ENCODE measurements at regions not wholly inside any gene's neighbourhood (a gene's known extent, or its start where the extent isn't known, plus 50 kb on each side); places are given as distances from the start of the nearest gene placed in this dataset.

DNA sequence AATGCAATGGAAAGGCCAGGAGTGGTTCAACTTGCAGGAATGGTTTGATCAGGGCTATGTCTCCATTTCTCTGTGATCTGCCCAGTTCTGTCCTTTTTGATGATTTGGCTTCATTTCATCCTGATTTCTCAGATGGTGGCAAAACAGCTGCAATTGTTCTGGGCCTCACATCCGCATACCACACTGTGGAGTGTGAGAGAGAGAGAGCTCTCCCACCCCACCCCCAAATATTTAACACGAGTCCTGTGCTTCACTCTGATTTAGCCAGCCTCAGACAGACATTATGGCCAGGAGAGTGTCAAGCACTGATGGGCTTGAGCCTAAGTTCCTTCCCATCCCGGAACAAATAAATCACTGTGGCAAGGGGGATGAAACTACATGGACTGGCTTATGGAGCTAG, 284.6 kb downstream of the CDC5L start:
- TF ChIP-seq, protein P1, sequence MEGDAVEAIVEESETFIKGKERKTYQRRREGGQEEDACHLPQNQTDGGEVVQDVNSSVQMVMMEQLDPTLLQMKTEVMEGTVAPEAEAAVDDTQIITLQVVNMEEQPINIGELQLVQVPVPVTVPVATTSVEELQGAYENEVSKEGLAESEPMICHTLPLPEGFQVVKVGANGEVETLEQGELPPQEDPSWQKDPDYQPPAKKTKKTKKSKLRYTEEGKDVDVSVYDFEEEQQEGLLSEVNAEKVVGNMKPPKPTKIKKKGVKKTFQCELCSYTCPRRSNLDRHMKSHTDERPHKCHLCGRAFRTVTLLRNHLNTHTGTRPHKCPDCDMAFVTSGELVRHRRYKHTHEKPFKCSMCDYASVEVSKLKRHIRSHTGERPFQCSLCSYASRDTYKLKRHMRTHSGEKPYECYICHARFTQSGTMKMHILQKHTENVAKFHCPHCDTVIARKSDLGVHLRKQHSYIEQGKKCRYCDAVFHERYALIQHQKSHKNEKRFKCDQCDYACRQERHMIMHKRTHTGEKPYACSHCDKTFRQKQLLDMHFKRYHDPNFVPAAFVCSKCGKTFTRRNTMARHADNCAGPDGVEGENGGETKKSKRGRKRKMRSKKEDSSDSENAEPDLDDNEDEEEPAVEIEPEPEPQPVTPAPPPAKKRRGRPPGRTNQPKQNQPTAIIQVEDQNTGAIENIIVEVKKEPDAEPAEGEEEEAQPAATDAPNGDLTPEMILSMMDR (optimal IDR thresholded peaks at IDR 0.05 in 1 of 3, IDR thresholded peaks at IDR 0.05 in 1 of 3, conservative IDR thresholded peaks at IDR 0.05 in 1 of 3; ENCODE audit: extremely low read depth in 1 of 3, insufficient read depth in 2 of 3, low read length in 3 of 3): no peak
- TF ChIP-seq EZH2 (IDR thresholded peaks at IDR 0.05; ENCODE audit: low read length): no peak
